ENCODE measurements at regions not wholly inside any gene's neighbourhood (a gene's known extent, or its start where the extent isn't known, plus 50 kb on each side); places are given as distances from the start of the nearest gene placed in this dataset.

GRCh38 chr5:7068899-7069298 is 327.0 kb upstream of the ADCY2 start:
- TF ChIP-seq SIN3A (IDR thresholded peaks at IDR 0.05; ENCODE audit: borderline replicate concordance, insufficient read depth, low read depth, low read length) (no peak), POLR2AphosphoS5 (IDR thresholded peaks at IDR 0.05; ENCODE audit: low read depth, low read length) (no peak)

Measured in Panc1 (cell line).